ENCODE measurements at regions not wholly inside any gene's neighbourhood (a gene's known extent, or its start where the extent isn't known, plus 50 kb on each side); places are given as distances from the start of the nearest gene placed in this dataset.

DNA sequence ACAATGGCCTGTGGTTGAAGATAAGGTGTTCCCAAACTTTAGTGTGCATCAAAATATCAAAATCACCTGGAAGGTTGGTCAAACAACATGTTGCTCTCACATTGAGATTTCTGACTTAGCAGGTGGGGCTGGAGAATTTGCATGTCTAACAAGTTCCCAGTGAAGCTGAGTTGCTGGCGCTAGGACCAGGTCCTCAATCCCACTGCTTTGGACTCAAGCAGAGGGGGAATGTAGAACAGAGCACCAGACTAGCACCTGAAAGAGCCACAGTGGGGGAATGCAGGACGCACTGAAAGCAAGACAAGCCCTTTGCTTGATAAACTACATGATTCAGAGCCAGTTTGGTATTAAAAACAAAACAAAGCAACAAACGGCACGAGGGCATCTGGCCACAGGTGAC, 458.1 kb downstream of the MTRR start:
- DNase-seq: no peak

DNA sequence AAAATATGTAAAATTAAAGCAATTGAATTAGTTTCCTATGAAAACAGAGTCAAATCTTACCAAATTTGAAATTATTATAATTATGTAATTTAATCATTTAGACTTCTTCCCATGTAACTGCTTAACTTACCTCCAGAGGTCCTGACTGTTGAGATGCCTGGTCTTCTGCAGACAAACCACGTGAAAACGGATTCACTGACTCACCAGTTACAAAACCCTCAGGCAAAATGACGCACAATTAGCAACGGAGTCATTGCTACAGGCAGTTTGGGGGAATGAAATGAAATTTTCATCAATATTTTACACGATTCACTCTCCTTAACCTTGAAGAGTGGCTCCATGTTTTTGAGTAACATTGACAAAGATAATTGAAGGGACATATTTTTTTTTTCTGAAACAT, 460.8 kb downstream of the MTRR start:
- DNase-seq: no peak

DNA sequence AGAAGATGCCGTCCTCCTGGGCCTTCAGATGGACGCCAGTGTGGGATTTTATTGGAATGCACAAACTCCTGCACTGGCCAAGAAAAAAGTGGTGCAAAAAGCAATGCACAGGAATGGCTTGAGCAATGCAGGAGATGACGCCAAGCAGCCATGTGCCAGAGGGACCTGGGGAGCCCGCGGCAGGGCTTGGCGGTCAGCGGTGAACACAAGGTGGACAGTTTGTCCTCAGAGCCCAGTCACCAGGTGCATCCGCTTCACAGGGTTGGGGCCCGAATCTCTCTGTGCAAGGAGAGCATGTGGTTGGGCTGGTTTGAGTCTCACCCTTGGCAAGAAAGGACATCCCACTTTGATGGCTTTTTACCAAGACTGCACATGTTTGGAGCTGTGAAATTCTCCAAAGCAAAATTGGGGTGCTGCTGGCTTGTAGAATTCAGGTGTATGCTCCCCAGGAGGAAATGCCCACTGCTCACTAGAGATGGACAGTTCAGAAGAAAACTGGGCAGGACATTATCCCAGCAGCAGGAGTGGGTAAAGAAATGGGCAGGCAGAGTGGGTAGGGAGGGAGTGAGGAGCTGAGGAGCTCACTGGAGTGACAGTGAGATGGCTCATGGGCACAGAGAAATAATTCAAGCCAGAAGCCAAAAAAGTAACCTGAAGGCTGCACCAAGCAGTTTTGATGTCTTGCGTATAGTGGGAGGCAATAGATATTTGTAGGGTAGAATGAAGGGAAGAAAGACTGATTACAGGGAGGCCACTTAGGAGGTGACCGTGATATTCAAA, 463.9 kb downstream of the MTRR start:
- no peak for DNase-seq

DNA sequence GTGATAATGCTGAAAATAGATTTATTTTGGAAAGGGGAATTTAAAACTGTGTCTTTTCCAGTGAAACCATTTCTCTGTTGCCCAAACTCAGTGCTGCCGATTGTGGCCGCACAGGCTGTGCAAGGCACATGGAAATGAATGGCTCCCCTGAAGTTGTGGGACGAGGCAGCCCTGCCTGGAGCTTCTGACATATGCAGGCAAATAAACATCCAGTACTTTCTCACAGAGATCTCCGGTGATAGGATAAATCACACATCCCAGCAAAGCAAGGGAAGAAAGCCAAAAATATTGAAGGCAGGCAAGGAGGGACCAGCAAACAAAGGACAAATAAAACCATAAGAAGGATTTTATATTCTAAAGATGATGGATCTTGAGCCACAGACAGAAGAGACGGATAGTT, 464.5 kb downstream of the MTRR start:
- no peak for DNase-seq

DNA sequence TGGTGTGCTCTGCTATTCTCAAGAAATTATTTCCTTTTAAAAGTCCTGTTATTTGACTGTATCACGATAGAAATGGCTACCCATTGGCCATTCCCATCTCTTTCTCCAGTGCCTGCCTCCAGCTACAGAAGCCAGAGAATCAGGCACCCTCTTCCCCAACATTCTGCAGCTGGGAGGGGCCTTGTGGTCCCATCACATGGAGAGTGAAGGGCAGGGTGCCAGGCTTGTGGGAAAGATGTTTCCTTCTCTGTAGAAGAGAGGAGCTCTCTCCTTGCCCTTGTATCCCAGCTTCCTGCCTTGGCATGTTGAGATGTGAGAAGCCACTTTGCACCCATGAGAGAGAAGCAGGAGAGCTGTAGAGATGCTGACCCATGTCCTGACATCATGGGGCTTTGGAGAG, 465.0 kb downstream of the MTRR start:
- DNase-seq: no peak

DNA sequence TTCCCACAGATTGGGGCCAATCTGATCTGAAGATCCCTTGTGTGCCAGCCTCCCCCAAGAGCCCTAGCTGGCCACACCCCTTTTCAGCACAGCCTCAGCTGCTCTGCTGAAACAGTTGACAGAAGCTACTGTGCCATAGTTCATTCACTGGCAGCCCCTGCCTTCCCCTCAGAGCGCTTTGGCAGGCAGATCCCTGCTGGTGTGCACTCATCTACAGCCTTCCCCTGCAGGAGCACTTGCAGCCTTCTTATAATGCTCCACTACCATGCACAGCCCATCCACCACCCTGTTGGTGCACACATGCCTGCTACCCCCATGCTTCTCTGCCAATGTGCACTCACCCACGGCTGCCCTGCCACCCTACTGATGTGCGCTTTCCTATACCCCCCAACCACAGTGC, 471.3 kb downstream of the MTRR start:
- no peak for DNase-seq

DNA sequence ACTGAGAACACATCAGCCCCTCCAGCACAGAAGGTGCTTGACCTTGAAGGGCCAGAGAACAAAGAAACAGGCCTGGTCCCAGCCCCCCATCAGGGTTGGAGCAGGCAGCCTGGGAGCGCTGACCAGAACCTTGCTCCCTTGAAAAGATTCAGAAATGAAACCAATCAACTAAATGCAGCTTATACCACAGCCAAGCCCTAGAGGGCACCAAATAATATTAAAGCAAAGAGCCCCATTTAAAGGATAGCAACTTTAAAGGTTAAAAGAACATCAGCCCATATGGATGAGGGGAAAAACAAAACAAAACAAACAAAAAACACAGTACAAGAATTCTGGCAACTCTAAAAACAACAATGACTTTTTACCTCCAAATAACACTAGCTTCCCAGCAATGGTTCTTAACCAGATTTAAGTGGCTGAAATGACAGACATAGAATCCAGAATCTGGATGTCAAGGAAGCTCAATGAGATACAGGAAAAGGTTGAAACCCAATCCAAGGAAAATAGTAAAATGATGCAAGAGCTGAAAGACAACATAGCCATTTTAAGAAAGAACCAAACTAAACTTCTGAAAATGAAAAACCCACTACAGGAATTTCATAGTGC, 471.9 kb downstream of the MTRR start:
- no peak for DNase-seq

DNA sequence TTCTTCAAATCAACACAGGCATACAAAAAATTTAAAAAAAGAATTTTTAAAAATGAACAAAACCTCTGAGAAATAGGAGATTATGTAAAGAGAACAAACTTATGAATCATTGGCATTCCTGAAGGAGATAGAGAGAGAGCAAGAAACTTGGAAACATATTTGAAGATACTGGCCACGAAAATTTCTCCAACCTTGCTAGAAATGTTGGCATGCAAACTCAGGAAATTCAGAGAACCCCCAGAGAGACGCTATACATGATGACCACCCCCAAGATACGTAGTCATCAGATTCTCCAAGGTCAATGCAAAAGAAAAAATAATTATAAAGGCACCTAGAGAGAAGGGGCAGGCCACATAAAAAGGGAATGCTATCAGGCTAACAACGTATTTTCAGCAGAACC, 472.5 kb downstream of the MTRR start:
- DNase-seq: no peak

DNA sequence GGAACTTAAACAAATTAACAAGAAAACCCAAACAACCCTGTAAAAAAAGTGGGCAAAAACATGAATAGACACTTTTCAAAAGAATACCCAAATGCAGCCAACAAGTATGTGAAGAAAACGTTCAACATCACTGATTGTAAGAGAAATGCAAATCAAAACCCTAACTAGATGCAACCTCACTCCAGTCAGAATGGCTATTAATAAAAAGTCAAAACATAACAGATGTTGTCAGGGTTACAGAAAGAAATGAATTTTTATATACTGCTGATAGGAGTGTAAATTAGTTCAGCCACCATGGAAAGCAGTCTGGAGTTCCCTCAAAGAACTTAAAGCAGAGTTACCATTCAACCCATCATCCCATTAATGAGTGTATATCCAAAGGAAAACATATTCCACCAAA, 479.0 kb downstream of the MTRR start:
- no peak for DNase-seq

DNA sequence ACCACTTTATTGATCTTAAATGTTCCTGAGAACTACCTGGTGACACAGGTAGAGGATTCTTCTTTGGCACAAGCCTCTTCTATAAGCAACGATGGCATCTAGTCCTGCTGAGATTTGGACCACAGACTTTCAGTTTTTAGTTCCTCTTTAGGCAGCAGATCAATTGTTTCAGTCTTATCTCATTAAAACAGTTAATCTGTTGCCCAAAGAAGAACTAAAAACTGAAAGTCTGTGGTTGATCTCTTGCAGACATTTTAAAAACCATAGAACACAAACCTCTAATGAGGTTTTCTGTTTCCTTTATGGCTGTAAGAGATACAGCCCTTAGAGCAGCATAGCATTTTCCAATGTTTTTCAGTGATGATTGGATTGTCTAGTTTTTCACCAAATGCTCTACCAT, 480.9 kb downstream of the MTRR start:
- no peak for DNase-seq

DNA sequence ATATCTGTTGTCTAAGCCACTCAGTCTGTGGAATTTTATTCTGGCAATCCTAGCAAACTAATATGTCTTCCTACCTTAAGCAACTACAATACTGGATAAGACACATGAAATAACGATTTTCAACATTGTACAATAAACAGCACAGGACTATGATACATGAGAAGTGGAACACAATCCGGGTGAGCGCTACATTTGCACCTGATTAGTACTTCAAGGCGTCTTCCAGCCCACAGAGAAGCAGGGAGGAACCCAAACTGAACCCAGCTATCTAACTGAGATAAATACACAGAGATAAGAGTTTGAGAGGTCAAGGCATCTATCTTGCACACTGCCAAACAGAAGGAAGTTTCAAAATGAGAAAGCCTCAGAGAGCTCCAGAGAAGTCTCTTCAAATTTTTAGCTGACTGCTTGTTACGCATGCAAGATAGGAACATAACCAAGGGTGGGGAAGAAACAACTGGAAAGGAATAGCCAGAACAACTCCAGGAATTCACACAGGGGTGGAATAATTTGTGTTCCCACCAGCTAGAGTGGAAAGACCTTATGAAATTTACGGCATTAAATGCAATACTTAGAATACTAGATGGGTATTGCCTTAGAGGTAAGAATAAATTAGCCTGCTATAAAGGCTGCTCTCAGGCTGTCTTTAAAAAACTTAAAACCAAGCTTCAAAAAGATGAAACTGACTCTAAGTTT, 481.8 kb downstream of the MTRR start:
- DNase-seq: no peak

DNA sequence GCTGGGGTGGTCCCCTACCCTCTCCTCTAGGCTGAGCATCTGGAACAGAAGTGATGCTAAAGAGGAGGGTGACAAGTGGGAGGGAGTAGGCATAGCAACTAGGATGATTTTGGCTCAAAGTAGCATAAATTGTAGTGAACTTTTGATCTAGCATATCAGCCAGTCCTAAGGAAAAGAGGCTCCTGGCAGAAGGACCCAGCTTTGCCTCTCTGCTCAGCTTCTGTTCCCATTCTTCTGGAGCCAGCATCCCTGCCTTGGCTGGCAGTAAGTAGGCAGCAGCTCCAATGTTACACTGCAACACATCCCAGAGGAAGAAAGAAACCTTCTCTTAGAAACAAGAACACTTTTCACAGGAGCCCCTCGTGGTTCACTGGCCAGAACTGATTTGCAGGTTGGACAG, 487.0 kb downstream of the MTRR start:
- DNase-seq: no peak

DNA sequence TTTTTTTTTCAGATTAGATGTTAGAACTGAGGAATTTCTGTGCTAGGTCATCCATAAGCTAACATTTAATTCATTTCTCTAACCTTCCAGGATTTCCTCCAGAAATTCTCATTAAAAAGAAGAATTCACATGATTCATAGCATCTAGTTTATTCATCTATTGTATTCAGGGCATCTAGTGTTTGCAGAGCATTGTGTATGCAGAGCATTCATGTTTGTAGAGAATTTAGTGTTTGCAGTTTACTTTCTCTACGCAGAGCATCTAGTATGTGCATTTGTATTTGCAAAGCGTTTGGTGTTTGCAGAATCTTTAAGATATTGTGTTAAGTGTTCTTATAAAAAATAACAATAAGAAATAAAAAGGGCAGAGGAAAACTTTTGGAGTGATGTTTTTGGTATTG, 491.1 kb downstream of the MTRR start:
- no peak for DNase-seq

DNA sequence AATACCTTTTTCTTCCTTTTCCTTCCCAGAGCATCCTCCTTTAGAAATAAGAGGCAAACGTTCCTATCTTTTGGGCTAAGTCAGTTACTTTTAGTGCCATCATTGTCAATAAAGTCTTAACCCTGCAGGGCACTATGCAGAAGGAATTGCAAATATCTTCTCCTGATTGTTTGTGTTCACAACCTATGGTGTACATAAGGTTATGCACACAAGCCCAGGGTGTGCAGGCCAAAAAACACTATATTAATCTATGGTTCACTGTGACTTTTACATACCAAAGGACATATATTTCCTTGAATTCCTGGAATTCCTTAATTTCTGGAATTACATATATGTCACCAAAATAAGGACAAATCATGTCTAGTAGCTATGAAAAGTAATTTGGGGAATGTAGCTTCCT, 493.5 kb downstream of the MTRR start:
- no peak for DNase-seq

DNA sequence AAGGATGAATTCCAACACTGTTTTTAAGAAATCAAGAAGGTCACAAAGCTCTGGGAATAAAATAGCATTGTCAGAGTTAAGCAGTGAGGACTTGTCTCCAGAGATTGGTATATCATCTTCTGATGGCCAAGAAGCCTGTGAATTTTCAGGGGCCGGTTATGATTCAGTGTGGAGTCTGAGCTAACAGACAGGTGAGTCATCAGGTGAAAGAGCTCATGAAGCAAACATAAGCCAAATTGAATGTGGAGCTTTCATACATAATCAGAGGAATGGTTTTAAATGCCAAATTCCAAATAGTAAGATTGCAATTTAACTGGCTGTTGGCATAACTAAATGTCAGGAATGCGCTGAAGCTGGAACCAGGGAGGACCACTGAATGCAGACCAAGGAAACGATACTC, 494.2 kb downstream of the MTRR start:
- no peak for DNase-seq

DNA sequence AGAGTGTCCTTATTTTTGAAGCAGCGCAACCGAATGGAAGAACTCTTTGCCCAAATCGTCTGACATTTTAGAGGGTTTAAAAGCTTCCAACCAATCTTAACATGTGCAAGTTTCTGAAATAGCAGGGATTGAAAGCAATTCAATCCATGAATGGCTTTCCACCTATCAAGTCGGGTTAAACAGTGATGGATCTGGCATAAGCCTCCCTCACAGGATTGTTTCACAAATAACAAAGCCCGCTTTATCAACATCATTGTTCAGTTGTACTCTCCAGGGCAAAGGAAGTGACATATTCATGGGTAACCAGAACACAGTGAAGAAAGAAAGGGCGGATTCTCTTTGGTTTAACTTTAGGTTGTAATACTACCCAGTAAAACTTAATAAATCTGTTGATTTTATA, 497.3 kb downstream of the MTRR start:
- no peak for DNase-seq

DNA sequence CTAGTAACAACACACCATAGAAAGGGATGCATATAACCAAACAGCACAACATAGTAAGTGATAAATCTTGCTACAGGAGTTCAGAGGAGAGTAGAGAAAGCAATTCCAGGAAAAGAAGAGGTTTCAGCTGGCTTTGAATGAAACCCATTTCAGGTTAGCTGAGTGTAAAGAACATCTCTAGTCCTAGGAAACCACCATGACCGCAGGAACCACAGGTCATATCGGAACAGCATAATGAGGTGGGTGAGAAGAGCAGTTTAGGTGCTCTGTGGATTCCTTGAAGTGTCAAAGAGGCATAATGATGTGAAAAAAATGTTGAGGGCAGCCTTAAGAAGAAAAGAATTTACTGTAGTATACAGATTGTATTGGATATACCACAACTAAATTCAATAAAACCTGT, 507.5 kb downstream of the MTRR start:
- DNase-seq: no peak

DNA sequence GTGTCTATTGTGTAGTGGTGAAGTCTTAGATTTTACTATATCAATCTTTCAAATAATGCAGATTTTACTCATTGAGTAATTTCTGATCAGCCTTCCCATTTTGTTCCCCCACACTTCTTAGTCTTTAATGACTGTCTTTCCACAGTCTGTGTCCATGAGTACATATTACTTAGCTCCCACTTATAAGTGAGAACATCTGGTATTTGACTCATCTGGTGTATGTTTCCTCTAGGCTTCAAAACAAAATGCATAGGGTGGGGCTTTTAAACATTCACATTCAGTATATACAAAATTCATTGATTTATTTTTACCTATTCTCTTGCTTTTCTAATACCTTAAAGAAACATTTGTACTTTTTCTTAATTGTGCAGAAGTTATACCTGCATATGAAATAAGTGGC, 513.0 kb downstream of the MTRR start:
- no peak for DNase-seq

DNA sequence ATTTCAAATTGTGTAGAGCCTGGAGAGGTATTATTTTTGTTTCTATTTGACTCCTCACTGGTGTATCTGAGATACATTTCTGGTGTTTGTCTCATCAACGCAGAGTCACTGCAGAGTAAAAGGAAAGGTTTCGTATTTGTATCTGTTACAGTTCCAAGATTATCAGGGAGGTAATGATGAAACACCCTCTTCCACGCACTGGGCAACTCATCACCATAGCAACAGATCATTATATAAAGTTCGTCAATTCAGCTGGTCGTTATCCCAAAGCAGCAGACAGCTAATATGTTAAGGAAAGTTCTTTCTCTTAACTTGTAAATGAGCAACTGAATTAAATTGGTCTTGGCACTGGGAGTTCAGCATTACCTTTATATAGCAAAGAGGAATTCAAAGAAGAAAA, 513.5 kb downstream of the MTRR start:
- no peak for DNase-seq

DNA sequence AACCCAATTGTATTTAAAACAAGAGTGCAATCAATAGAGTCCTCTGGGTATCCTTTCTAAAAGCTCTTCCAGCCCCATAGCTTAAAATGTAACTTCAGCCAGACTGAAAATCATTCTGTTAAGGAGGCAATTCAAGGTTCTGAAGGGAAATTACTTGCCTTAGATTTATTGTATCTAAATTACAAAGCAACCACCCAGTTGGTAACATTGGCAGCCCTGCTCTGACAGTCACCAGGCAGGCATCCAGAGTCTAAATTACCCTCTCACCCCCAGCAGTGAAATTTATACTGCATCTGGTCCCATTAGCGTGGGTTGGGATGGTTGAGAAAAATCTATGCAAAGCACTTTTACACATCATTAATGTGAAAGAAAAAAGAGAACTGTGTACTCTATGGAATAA, 514.7 kb downstream of the MTRR start:
- no peak for DNase-seq

DNA sequence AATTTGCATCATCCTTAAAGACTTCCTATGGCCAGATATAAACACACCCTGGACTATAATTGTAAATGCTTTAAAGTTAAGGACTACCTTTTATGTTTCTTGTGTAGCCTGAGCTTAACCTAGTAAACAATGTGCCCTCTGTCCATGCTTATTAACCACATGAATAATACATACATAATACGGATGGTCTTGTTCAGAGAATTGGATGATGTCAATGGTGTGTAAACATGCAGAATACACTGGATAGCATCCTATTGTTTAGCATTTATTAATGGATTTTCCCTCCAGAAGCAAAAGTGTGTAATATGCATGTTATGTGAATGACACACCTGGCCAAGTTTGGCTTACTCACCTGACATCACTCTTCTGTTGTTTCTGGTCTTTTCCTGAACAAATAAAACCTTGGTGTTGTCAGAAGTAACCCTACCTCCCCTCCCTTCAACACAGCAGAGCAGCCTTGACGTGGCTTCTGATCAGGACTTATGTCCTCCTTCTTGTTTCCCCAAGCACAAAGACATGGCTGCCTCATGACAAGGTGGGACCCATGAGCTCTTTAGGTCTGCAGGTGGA, 517.9 kb downstream of the MTRR start:
- no peak for DNase-seq

DNA sequence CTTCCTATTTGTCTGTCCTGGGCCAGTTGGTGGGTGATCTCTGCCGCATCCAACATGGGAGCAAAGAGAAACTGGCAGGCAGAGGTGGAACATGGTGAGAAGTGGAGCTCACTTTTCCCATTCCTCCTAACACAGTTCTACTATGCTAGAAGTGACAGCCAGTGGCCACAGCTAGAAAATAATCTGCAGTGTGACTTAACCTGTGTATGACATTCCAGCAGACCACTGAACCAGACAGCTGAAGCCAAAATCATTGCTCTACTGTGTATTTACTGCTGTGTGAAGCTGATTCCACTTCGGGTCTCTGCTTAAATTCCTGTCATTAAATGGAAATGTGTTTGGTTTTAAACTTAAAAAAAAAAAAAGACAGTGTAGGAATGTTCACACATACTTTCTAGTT, 523.0 kb downstream of the MTRR start:
- no peak for DNase-seq

DNA sequence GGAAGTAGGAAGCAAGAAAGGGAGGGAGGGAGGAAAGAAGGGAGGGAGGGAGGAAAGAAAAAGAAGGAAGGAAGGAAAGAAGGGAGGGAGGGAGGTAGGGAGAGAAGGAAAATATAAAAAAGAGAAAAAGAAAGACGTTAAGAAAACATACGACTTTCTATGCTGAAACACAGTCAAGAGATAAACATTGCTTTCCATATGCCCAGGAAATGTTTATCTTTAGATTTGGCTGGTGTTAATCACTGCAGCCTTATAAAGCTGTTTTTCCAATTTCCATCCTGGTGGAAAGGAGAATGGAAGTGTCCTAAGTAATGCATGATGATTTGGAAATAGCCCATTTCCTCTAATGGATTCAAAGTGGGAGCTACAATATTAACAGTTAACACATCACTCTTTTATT, 524.3 kb downstream of the MTRR start:
- no peak for DNase-seq

DNA sequence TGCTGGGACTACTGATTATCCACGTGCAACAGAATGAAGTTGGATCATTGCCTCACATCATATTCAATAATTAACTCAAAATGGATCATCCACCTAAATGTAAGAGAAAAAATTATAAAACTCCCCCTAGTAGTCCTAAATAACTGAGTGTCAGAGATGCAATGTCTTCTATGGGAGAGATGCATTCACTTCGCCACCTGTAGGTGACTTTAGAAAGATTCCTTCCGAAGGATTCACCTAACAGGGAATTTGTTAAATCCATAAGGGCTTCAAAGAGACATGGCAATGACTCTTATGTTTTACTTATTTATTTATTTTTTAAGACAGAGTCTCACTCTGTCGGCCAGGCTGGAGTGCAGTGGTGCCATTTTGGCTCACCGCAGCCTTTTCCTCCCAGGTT, 526.0 kb downstream of the MTRR start:
- no peak for DNase-seq

Data from dermis blood vessel endothelial cell (primary cell).